Astrocyte (in vitro differentiated cells and primary cell): ENCODE measurements at regions not wholly inside any gene's neighbourhood (a gene's known extent, or its start where the extent isn't known, plus 50 kb on each side); places are given as distances from the start of the nearest gene placed in this dataset.

Experiments used
- DNase-seq: peaks from one replicate; pipeline ENCODE4 v3.0.0-alpha.2; 2010; ENCODE audit warnings: low read depth
- FAIRE-seq: peaks from 2 replicates; lab custom pipeline; 2011; peaks lifted over from hg19 to GRCh38; lab: Jason Lieb, UNC
- H2AFZ ChIP-seq: 2 replicates; pipeline ENCODE4 v1.6.0; 2012; ENCODE audit warnings: low read depth, low read length, inconsistent platforms
- H3K27ac ChIP-seq: 2 replicates; pipeline ENCODE4 v1.5.1; 2011; ENCODE audit warnings: low read depth, low read length, inconsistent platforms
- H3K27me3 ChIP-seq: 2 replicates; pipeline ENCODE4 v1.6.0; 2011; ENCODE audit warnings: low read length, inconsistent platforms; ENCODE audit not compliant: insufficient read depth
- H3K36me3 ChIP-seq: 2 replicates; pipeline ENCODE4 v1.5.1; 2011; ENCODE audit warnings: low read length, inconsistent platforms; ENCODE audit not compliant: insufficient read depth
- H3K4me1 ChIP-seq: 2 replicates; pipeline ENCODE4 v1.5.1; 2011; ENCODE audit warnings: low read length, inconsistent platforms; ENCODE audit not compliant: insufficient read depth
- H3K4me2 ChIP-seq: 2 replicates; pipeline ENCODE4 v1.6.0; 2012; ENCODE audit warnings: low read length, inconsistent platforms
- H3K4me3 ChIP-seq: 2 replicates; pipeline ENCODE4 v1.5.1; 2011; ENCODE audit warnings: low read depth, mild to moderate bottlenecking, low read length, inconsistent platforms; ENCODE audit not compliant: insufficient read depth
- H3K79me2 ChIP-seq: 2 replicates; pipeline ENCODE4 v1.6.0; 2012; ENCODE audit warnings: mild to moderate bottlenecking, low read length, inconsistent platforms; ENCODE audit not compliant: insufficient read depth
- H3K9ac ChIP-seq: 2 replicates; pipeline ENCODE4 v1.6.0; 2012; ENCODE audit warnings: mild to moderate bottlenecking, low read length, inconsistent platforms
- H3K9me3 ChIP-seq: 2 replicates; pipeline ENCODE4 v1.5.1; 2012; ENCODE audit warnings: low read depth, mild to moderate bottlenecking, low read length, inconsistent platforms; ENCODE audit not compliant: insufficient read depth
- H4K20me1 ChIP-seq: 2 replicates; pipeline ENCODE4 v1.6.0; 2012; ENCODE audit warnings: low read length, inconsistent platforms; ENCODE audit not compliant: insufficient read depth
- H3K27ac Mint-ChIP-seq: one replicate; pipeline ENCODE4 v1.8.0; 2021; ENCODE audit warnings: mild to moderate bottlenecking, mixed read lengths; ENCODE audit not compliant: unreplicated experiment
- H3K27me3 Mint-ChIP-seq: one replicate; pipeline ENCODE4 v1.8.0; 2021; ENCODE audit warnings: low read depth, mixed read lengths; ENCODE audit not compliant: unreplicated experiment
- H3K36me3 Mint-ChIP-seq: one replicate; pipeline ENCODE4 v1.8.0; 2021; ENCODE audit warnings: low read depth, mixed read lengths; ENCODE audit not compliant: unreplicated experiment
- H3K4me1 Mint-ChIP-seq: one replicate; pipeline ENCODE4 v1.8.0; 2021; ENCODE audit warnings: low read depth, mixed read lengths; ENCODE audit not compliant: unreplicated experiment
- H3K4me3 Mint-ChIP-seq: one replicate; pipeline ENCODE4 v1.8.0; 2021; ENCODE audit warnings: mild to moderate bottlenecking, moderate library complexity, mixed read lengths; ENCODE audit not compliant: unreplicated experiment
- H3K9me3 Mint-ChIP-seq: one replicate; pipeline ENCODE4 v1.8.0; 2021; ENCODE audit warnings: mild to moderate bottlenecking, mixed read lengths; ENCODE audit not compliant: unreplicated experiment
- EZH2 ChIP-seq: IDR thresholded peaks from 2 replicates; pipeline ENCODE4 v1.6.1; 2012; ENCODE audit warnings: mild to moderate bottlenecking, low read length, inconsistent platforms; ENCODE audit not compliant: insufficient read depth
- TF ChIP-seq, protein P1 (sequence below): IDR thresholded peaks from 2 replicates; pipeline ENCODE4 v1.5.1; 2011; ENCODE audit warnings: low read depth, mild to moderate bottlenecking, inconsistent platforms, low read length, moderate library complexity; ENCODE audit not compliant: insufficient read depth

DNA sequence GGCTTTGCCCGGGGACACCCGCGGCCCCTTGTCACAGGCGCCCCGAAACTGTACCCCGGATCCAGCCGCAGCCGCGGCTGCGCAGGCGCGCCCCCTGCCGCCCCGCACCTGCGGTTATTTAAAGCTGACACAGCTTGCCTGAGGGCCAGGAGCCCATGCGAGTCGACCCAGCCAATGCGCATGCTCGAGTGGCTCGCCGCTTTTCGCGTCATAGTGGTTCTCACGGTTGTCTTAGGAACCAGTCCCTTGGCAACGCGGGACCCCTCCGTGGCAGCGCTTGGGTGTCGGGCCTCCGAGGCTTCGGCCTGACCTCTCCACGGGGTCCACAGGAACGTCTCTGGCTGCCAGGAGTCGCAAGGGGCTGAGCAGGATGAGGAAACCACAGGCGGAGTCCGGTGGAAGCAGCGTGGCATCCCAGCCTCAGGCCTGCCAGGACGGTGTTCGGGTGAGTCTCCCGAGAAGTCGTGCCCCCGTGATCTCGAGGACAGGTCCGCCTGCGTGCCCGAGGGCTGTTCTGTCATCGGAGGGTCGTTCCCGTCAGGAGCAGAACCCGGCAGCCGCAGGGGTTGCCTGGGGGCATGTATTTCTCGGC, 716.9 kb downstream of the KCNJ18 start:
- H3K9ac ChIP-seq = no peak overlapping the region
- FAIRE-seq (no peak), DNase-seq (no peak)
- H3K4me3 ChIP-seq = no peak overlapping the region
- H3K27me3 ChIP-seq = no peaks in the 10 kb centered on the region
- H3K4me3 Mint-ChIP-seq = no peak overlapping the region
- H3K36me3 Mint-ChIP-seq = no peaks in the 10 kb centered on the region
- no peaks in the 10 kb centered on the region for H4K20me1 ChIP-seq
- no peak overlapping the region for H3K27ac ChIP-seq
- peaks cover 8% of the 10 kb centered on the region for H3K9me3 ChIP-seq
- no peaks in the 10 kb centered on the region for H3K79me2 ChIP-seq
- H3K27me3 Mint-ChIP-seq = no peaks in the 10 kb centered on the region
- H3K4me1 Mint-ChIP-seq = no peaks in the 10 kb centered on the region
- peaks cover 13% of the 10 kb centered on the region for H3K9me3 Mint-ChIP-seq
- H3K4me1 ChIP-seq = no peaks in the 10 kb centered on the region
- TF ChIP-seq, protein P1, sequence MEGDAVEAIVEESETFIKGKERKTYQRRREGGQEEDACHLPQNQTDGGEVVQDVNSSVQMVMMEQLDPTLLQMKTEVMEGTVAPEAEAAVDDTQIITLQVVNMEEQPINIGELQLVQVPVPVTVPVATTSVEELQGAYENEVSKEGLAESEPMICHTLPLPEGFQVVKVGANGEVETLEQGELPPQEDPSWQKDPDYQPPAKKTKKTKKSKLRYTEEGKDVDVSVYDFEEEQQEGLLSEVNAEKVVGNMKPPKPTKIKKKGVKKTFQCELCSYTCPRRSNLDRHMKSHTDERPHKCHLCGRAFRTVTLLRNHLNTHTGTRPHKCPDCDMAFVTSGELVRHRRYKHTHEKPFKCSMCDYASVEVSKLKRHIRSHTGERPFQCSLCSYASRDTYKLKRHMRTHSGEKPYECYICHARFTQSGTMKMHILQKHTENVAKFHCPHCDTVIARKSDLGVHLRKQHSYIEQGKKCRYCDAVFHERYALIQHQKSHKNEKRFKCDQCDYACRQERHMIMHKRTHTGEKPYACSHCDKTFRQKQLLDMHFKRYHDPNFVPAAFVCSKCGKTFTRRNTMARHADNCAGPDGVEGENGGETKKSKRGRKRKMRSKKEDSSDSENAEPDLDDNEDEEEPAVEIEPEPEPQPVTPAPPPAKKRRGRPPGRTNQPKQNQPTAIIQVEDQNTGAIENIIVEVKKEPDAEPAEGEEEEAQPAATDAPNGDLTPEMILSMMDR = no peak
- TF ChIP-seq EZH2 = no peak
- H2AFZ ChIP-seq = no peak overlapping the region
- no peak overlapping the region for H3K4me2 ChIP-seq
- no peak overlapping the region for H3K27ac Mint-ChIP-seq
- no peaks in the 10 kb centered on the region for H3K36me3 ChIP-seq

GRCh38 chr17:22410136-22410535, 717.8 kb downstream of the KCNJ18 start:
- FAIRE-seq (no peak), DNase-seq (no peak)
- H3K4me2 ChIP-seq = no peak overlapping the region
- H3K9me3 Mint-ChIP-seq = peaks cover 13% of the 10 kb centered on the region
- H3K79me2 ChIP-seq = no peaks in the 10 kb centered on the region
- H3K4me3 Mint-ChIP-seq = no peak overlapping the region
- H3K36me3 Mint-ChIP-seq = no peaks in the 10 kb centered on the region
- no peaks in the 10 kb centered on the region for H3K27me3 Mint-ChIP-seq
- no peak overlapping the region for H3K9ac ChIP-seq
- H4K20me1 ChIP-seq = no peaks in the 10 kb centered on the region
- no peak overlapping the region for H3K4me3 ChIP-seq
- no peak overlapping the region for H3K27ac Mint-ChIP-seq
- peaks cover 8% of the 10 kb centered on the region for H3K9me3 ChIP-seq
- no peaks in the 10 kb centered on the region for H3K27me3 ChIP-seq
- TF ChIP-seq, protein P1 = no peak
- TF ChIP-seq EZH2 = no peak
- no peaks in the 10 kb centered on the region for H3K36me3 ChIP-seq
- no peak overlapping the region for H3K27ac ChIP-seq
- no peaks in the 10 kb centered on the region for H3K4me1 ChIP-seq
- no peaks in the 10 kb centered on the region for H3K4me1 Mint-ChIP-seq
- H2AFZ ChIP-seq = no peak overlapping the region

DNA sequence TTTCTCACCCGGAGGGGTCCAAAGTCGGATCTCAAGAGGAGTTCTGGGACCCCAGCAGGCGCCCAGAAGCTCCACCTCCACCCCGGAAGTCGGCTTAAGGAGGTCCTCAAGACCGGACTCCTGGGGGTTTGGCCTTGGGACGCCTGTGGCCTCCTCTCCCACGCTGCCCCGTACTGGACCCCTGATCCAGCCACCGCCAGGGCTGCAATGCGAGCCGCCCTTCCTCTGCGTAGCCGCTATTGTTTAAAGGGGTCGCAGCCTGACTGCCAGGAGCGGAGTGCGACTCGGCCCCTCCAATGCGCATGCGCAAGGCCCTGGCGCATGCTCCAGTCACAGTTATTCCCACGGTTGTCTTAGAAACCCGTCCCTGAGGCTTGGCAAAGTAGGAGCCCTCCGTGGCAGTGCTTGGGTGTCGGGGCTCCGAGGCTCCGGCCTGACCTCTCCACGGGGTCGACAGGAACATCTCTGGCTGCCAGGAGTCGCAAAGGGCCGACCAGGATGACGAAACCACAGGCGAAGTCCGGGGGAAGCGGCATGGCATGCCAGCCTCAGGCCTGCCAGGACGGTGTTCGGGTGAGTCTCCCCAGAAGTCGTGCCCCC, 719.0 kb downstream of the KCNJ18 start:
- H3K9me3 ChIP-seq = peaks cover 8% of the 10 kb centered on the region
- no peak overlapping the region for H3K4me3 ChIP-seq
- H3K4me1 Mint-ChIP-seq = no peaks in the 10 kb centered on the region
- H3K9me3 Mint-ChIP-seq = peaks cover 13% of the 10 kb centered on the region
- no peak overlapping the region for H3K27ac Mint-ChIP-seq
- H3K36me3 Mint-ChIP-seq = no peaks in the 10 kb centered on the region
- H3K27me3 ChIP-seq = no peaks in the 10 kb centered on the region
- no peak overlapping the region for H2AFZ ChIP-seq
- no peak overlapping the region for H3K4me3 Mint-ChIP-seq
- DNase-seq (no peak), FAIRE-seq (no peak)
- no peaks in the 10 kb centered on the region for H3K36me3 ChIP-seq
- H3K4me1 ChIP-seq = no peaks in the 10 kb centered on the region
- H3K4me2 ChIP-seq = no peak overlapping the region
- H3K79me2 ChIP-seq = no peaks in the 10 kb centered on the region
- H3K9ac ChIP-seq = no peak overlapping the region
- TF ChIP-seq, protein P1 = no peak
- no peak for TF ChIP-seq EZH2
- no peak overlapping the region for H3K27ac ChIP-seq
- no peaks in the 10 kb centered on the region for H4K20me1 ChIP-seq
- no peaks in the 10 kb centered on the region for H3K27me3 Mint-ChIP-seq
